ENCODE measurements at regions not wholly inside any gene's neighbourhood (a gene's known extent, or its start where the extent isn't known, plus 50 kb on each side); places are given as distances from the start of the nearest gene placed in this dataset.

GRCh38 chr18:64275593-64276300 lies 126.9 kb upstream of the LINC00305 start:
- no peak for DNase-seq

GRCh38 chr18:64273724-64274123 lies 124.8 kb upstream of the LINC00305 start:
- no peak for DNase-seq

DNA sequence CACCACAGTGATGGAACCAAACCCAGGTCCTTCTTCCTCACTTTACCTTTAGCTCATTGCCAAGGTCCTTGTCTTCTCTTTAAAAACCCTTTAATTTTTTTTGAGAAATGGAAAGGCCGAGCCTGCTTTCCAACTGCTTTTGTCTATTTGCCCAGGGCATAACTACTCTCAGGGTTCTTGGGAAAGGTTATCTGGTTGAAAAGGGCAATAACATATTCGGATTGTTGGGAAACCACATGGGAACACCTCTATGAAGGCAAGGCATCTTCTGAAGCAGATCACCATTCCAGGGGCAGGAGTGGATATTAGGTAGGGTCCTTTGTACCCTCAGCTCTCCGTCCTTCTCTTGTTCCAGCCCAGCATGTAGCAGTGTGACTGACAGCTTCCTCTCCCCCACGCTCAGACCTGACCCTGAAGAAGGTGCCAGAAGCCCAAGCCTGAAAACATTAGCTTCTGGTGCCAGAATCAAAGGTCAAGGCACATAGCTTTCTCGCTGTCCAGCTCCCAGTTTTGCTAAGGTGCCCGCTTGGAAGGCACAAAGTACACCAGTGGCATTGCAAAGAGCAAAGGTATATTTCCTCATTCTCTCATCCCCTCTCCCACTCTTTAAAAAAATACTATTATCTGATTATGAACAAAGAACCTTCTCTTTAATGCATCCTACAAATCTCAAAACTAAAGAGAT lies 123.2 kb upstream of the LINC00305 start:
- no peak for DNase-seq

DNA sequence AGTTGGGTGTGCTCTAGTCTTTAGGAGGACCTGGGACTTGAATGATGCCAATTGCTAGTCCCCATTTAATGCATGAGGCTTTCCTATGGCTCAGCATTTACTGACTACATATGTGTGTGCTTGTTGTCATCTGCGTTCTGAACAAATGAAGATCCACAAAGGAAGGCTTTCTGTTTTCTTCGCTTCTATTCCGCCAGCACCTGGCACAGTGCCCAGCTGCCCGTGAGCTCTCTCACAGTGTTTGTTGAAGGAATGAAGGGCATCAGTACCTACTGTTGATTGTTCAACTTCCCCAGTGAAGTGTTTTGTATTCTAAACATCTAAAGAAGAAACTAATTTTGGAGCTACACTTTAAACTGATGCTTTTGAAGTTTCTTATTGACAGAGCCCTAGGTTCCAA lies 122.4 kb upstream of the LINC00305 start:
- DNase-seq = no peak

DNA sequence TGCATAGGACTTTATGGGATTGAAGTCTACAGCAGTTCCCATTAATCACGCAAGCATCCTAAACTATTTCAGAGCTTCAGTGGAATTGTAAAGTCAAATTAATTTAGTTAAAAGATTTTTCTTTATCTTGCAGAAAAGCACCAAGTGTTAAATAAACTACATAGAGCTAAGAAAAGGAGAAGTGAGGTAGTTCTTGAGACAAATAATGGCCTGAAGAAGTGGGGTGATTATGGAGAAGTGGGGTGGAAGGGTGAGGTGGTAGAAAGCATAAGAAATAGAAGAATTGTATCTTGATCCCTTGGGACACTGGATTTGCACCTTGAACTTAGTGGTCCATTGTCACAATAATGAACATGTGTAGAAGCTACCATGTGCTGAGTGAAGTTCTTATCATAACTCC lies 121.7 kb upstream of the LINC00305 start:
- no peak for DNase-seq

- DNase-seq = no peak
Measured at GRCh38 chr18:64270121-64270520, 121.2 kb upstream of the LINC00305 start.

DNA sequence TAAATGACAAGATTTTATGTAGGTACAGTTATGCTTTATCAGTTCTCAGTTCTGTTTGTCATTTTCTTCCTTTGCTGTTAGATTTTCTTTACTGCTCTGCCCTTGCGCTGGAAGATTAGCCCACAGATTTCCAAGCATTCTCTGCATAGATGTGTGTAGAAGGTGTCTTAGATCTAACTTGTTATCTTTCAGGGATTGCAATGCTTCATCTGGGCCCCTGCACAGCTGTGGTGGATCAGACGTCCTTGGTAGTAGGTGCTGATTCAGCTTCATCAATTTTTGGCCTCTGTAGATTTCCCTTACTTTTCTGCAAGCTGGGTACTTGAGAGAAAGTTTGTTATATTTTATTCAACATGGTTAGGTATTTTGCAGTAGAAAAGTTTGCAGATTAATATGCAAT lies 115.3 kb upstream of the LINC00305 start:
- DNase-seq = no peak

GRCh38 chr18:64260810-64261209 lies 111.9 kb upstream of the LINC00305 start:
- no peak for DNase-seq

DNA sequence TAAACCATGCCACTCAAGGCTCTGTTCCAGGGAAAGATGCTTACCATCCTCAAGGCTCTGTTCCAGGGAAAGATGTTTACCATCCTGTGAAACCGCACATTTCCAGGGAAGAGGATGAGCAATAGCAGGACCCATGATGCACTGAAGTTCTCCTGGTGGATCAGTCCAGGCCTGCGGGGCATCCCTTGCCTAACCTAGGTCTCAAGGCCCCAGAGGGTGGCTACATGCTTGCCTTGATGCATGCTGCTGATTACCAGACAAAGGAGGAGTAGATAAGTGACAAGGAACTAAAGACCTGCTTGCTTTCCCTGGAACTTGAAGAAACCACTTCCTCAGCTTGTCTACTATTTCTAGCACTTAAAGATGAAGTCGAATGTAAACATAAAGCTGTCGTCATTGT lies 111.0 kb upstream of the LINC00305 start:
- no peak for DNase-seq

- no peak for DNase-seq
Measured at GRCh38 chr18:64258111-64258650, 109.3 kb upstream of the LINC00305 start.

- DNase-seq = no peak
Measured at GRCh38 chr18:64254399-64255093, 105.7 kb upstream of the LINC00305 start.

DNA sequence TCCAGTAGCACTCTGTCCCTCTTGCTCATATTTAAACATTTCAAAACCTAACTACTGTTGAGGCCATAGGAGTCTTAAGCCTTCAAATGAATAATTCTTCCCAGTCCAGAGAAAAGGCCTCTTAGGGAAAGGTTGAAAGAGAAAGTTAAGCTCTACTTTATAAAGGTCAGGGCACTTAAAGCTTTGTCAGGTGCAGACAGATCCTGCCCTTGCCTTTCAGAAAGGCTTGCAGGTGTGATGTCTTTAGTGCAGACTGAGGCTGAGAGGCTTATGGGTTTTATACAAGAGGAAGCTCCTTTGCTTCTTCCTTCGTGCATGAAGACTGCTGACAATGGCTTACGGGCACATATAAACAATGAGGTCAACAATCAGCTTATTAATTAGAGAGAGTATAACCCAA lies 105.0 kb upstream of the LINC00305 start:
- no peak for DNase-seq

DNA sequence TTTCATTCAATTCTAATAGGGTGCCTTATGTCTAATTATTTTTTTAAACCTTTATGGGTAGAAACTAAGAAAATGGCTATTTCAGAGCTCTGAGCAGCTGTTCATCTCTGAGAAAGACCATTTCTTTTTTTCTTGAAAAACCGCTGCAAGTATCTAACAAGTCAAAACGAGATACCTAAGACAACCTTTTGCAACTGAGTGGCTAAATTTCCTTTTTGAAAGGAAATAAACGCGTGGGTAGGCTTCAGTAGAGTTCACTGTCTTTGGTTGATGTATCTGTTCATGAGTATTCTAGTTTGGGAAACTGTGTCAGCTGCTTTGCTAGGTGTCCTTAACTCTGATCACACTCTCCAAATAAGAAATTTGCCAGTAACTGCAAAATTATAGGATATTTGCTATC lies 104.3 kb upstream of the LINC00305 start:
- no peak for DNase-seq

GRCh38 chr18:64248836-64249235 lies 99.9 kb upstream of the LINC00305 start:
- DNase-seq = no peak

- no peak for DNase-seq
Measured at GRCh38 chr18:64245126-64245861, 96.4 kb upstream of the LINC00305 start.

DNA sequence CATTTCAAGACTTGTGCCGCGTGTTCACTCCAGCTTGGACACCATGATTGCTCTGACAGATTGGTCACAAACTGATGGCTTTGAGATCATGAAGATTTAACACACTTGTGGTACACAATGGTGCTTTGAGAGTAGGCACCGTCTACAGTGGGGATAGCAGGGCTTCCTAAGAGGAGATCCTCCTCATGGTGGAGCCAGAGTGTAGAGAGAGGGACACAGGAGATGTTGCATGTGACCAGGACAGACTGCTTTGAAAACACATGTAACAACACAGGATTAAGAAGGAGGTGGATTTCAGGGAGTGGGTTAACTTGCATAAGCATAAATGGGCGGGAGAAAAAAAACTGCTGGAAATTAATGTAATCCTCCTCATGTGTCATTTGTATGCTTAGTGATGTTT lies 95.7 kb upstream of the LINC00305 start:
- DNase-seq = no peak

DNA sequence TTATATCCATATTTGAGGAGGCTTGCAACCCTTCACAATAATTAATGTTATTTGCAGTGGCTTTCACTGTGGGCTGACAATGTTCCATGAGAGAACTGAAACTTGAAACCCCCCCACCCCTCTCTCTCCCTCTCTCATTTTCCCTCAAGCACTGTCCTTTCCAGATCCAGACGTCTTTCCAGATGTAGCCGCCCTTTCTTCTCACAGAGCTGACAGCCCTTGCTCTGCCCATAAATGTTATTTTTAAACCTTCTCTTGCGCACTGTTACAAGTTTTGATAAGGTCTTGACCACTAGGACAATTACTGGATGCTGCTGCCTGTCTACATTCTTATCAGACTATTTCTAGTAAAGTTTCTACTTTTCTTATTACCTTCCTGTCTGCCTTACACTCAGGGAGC lies 91.4 kb upstream of the LINC00305 start:
- DNase-seq = no peak

- DNase-seq = no peak
Measured at GRCh38 chr18:64238076-64238475, 89.2 kb upstream of the LINC00305 start.

DNA sequence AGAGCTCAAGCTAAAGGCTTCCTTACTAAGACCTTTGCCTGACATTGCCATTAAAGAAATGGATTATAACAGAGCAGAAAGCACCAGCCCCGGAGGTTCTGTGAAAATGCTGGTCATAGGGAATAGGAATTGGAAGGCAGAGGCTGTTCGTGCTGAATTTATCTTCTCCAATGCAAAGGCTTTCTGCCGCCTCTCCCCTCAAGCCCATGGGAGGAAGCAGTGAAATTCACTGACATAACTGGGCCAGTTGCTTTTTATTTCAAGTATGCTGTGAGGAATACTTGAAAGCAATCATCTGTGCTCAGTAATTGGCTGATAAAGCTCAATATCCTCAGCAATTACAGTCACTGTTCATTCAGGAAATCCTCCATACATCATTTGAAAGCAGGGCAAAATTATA lies 85.4 kb upstream of the LINC00305 start:
- DNase-seq = no peak

DNA sequence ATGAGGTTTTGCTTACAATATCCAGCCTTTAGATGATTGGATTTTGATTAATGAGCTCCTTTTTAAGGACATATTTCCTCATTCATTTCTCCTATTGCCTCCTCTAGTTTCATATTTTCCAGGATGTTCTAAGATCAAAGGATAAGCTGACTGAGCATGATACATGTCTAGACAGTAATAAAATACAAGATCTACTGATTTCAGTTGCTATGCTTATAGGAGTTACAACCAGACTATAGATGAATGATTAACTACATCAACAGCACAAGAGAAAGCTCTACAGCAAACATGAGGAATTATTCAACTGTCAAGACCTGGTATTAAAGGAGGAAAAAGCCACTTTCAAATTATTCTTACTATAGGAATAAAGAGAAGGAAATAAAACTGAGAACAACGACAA lies 85.0 kb upstream of the LINC00305 start:
- no peak for DNase-seq

DNA sequence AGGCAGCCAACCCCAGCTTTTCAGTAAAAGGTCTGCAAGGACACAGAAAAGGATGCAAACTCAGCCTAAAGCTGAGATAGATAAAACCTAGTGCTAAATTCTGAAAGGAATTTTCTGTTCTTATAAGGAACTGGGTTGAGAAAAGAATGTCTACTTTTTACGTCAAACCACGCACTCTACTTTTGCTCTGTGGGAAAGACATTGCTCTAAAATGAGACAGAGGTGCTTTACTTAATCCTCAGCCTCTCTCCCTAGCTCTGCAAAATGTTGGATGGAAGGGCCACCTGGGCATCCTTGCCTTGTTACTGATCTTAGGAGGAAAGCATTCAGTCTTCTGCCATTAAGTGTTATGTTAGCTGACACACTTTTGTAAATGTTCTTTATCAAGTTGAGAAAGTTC lies 72.1 kb upstream of the LINC00305 start:
- DNase-seq = no peak

- DNase-seq = no peak
Measured at GRCh38 chr18:64219517-64219916, 70.6 kb upstream of the LINC00305 start.

DNA sequence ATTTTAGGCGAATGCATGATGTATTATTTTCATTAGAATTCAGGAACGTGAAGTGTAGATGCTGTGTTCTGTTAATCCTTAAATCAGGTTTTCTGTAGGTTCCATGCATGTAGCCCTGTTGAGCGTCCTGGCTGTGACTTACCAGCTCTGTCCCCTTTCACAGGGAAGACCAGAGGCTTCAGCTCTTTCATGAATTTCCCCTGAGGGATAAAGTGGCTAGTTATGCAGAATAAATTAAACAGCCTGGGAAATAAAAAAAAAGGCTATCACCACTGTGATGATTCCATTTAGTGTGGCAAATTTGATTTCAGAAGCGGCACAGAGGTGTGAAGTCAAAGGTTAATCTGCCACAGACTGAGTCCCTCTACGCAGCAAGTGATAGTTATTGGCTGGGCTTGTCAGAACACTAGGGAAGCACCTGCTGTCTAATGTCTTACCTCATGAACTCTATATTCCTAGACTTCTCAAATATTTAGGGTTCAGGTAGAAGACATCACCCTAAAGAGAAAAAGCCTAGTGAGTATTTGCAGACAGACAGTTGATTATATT lies 61.6 kb upstream of the LINC00305 start:
- no peak for DNase-seq

Measured in activated CD4-positive, alpha-beta T cell treated with anti-CD3 and anti-CD28 coated beads, Interleukin-10, Interleukin-2, amounts not matched to agents 100 ng/mL and 50 ng/mL, durations not matched to agents 16 hours and 8 hours (primary cell).